Skeletal muscle tissue (tissue), 3 donors: ENCODE measurements at regions not wholly inside any gene's neighbourhood (a gene's known extent, or its start where the extent isn't known, plus 50 kb on each side); places are given as distances from the start of the nearest gene placed in this dataset.

Experiments
- H3K27ac ChIP-seq: one replicate; pipeline ENCODE4 v1.7.0; 2013; ENCODE audit warnings: mild to moderate bottlenecking, low read depth, low read length, inconsistent platforms
- H3K27me3 ChIP-seq, 3 donors: one replicate each; pipeline ENCODE4 v1.7.0; 2013; ENCODE audit warnings: low read length in 3 of 3; ENCODE audit not compliant: control insufficient read depth in 3 of 3, insufficient read depth in 3 of 3
- H3K36me3 ChIP-seq, 3 donors: one replicate each; pipeline ENCODE4 v1.7.0; 2013; ENCODE audit warnings: low read length in 3 of 3; ENCODE audit not compliant: control insufficient read depth in 3 of 3, insufficient read depth in 3 of 3
- H3K4me1 ChIP-seq, 3 donors: one replicate each; pipeline ENCODE4 v1.7.0; 2013; ENCODE audit warnings: low read length in 3 of 3, mild to moderate bottlenecking in 3 of 3; ENCODE audit not compliant: control insufficient read depth in 3 of 3, insufficient read depth in 3 of 3
- H3K4me3 ChIP-seq, 3 donors: one replicate each; pipeline ENCODE4 v1.7.0; 2013; ENCODE audit warnings: low read length in 3 of 3
- H3K9ac ChIP-seq, 3 donors: one replicate each; pipeline ENCODE4 v1.7.0; 2013; ENCODE audit warnings: low read length in 3 of 3, mild to moderate bottlenecking in 3 of 3, moderate library complexity in 2 of 3, low read depth in 1 of 3
- H3K9me3 ChIP-seq, 3 donors: one replicate each; pipeline ENCODE4 v1.7.0; 2013; ENCODE audit warnings: low read length in 3 of 3; ENCODE audit not compliant: control insufficient read depth in 3 of 3
- donor health status: Osteomylitis.

DNA sequence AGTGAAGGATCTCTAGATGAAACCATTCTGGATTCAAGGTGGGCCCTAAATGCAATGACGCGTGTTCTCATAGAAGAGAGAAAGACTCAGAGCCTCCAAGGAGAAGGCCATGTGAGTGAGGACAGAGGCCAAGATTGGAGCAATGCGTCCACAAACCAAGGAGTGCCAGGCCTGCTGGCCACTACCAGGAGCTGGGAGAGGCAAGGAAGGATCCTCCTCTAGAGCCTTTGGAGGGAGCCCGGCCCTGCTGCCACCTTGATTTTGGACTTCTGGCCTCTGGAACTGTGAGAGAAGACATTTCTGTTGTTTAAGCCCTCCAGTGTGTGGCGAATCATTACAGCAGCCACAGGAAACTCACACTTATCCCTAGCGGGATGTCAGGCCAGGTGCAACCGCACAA lies 52.7 kb upstream of the SHANK2 start:
- Histone ChIP-seq H3K36me3 (no peaks in the 10 kb centered on the region), H3K4me3 (no peak overlapping the region), H3K9me3 (no peaks in the 10 kb centered on the region), H3K27ac (no peak overlapping the region), H3K27me3 (peaks cover 6 to 17% (median 11%) of the 10 kb centered on the region in 3 donors), H3K4me1 (no peaks in the 10 kb centered on the region), H3K9ac (no peak overlapping the region)

DNA sequence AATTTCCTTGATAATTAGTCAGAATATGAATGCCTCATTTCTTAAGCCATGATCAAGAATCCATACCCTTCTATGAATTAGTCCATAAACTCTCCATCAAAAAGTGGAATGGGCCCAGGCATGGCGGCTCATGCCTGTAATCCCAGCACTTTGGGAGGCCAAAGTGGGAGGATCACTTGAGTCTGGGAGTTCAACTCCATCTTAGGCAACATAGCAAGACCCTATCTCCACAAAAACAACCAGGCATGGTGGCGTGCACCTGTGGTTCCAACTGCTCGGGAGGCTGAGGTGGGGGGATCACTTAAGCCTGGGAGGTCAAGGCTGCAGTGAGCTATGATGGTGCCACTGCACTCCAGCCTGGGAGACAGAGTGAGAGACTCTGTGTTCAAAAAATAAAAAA lies 52.1 kb upstream of the SHANK2 start:
- Histone ChIP-seq H3K27ac (no peak overlapping the region), H3K9me3 (no peaks in the 10 kb centered on the region), H3K36me3 (no peaks in the 10 kb centered on the region), H3K4me3 (no peak overlapping the region), H3K4me1 (no peaks in the 10 kb centered on the region), H3K9ac (no peak overlapping the region), H3K27me3 (peaks cover 10 to 17% (median 11%) of the 10 kb centered on the region in 3 donors)

DNA sequence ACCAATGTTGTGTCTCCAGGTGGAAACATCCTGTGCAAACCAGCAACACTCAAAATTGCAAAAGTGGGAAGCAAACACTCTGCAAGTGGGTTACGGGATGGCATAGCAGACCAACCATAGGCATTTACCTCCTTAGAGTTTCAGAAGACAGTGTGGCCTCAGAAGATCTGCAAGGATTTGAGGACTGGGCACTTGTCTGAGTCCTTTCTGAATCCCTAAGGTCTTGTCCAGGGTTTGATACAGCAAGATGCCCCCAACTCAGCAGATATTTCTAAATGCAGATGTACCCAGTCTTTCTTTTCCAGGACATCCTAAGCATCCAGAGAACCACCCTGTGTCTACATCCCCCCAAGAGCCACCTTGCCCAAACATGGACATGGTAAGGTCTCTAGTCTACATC lies 51.7 kb upstream of the SHANK2 start:
- Histone ChIP-seq H3K36me3 (no peaks in the 10 kb centered on the region), H3K9ac (no peak overlapping the region), H3K4me1 (no peaks in the 10 kb centered on the region), H3K9me3 (no peaks in the 10 kb centered on the region), H3K4me3 (no peak overlapping the region), H3K27ac (no peak overlapping the region), H3K27me3 (peaks cover 12 to 17% (median 14%) of the 10 kb centered on the region in 3 donors)

DNA sequence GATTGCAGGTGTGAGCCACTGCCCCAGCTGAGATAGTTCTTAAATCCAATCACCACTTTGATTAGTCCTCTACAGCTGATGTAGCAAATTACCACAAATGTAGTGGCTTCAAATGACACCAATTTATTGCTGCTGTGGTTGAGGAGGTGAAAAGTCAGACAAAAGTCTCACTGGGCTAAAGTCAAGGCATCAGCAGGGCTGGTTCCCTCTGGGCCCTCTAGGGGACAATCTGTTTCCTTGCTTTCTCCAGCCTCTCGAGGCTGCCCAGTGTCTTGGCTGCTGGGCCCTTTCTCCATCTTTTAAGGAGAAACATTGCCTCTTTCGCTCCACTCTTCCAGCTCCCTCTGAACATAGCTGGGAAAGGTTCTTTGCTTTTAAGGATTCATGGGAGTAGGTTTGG lies 50.5 kb upstream of the SHANK2 start:
- Histone ChIP-seq H3K9ac (no peak overlapping the region), H3K27me3 (peaks cover 12 to 24% (median 21%) of the 10 kb centered on the region in 3 donors), H3K9me3 (no peaks in the 10 kb centered on the region), H3K4me3 (no peak overlapping the region), H3K36me3 (no peaks in the 10 kb centered on the region), H3K27ac (no peak overlapping the region), H3K4me1 (no peaks in the 10 kb centered on the region)

DNA sequence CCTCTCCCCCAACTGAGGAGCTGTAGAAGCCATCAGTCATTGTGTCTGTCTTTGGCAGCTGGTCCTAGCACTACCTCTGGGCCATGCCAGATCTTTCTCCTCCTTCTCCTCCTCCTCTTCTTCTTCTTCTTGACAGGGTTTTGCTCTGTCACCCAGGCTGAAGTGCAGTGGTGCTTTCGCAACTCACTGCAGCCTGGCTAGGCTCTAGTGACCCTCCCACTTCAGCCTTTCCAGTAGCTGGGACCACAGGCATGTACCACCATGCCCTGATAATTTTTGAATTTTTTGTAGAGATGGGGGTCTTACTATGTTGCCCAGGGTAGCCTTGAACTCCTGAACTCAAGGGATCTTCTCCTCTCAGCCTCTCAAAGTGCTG lies 50.1 kb upstream of the SHANK2 start:
- H3K4me1 ChIP-seq: no peaks in the 10 kb centered on the region
- no peak overlapping the region for H3K4me3 ChIP-seq
- H3K36me3 ChIP-seq: no peaks in the 10 kb centered on the region
- no peaks in the 10 kb centered on the region for H3K9me3 ChIP-seq
- H3K27ac ChIP-seq: no peak overlapping the region
- no peak overlapping the region for H3K9ac ChIP-seq
- peaks cover 12 to 25% (median 21%) of the 10 kb centered on the region in 3 donors for H3K27me3 ChIP-seq
